ENCODE measurements at regions not wholly inside any gene's neighbourhood (a gene's known extent, or its start where the extent isn't known, plus 50 kb on each side); places are given as distances from the start of the nearest gene placed in this dataset.

DNA sequence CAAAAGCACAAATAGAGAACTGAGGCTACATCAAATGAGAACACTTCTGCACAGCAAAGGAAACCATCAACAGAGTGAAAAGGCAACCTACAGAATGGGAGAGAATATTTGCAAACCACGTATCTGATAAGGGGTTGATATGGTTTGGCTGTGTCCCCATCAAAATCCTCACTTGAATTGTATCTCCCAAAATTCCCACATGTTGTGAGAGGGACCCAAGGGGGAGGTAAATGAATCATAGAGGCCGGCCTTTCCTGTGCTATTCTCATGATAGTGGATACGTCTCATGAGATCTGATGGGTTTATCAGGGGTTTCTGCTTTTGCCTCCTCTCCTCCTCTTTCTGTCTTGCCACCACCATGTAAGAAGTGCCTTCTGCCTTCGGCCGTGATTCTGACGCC, 120.6 kb upstream of the FRMD4A start:
- Mint-ChIP-seq H3K27me3 (ENCODE audit: unreplicated experiment) (peaks cover 4% of the 10 kb centered on the region), H3K4me3 (ENCODE audit: low read depth, unreplicated experiment) (no peak overlapping the region), H3K36me3 (ENCODE audit: insufficient read depth, unreplicated experiment) (no peaks in the 10 kb centered on the region), H3K27ac (ENCODE audit: unreplicated experiment) (no peak overlapping the region), H3K4me1 (ENCODE audit: low read depth, unreplicated experiment) (peaks cover 10% of the 10 kb centered on the region), H3K9me3 (ENCODE audit: low read depth, unreplicated experiment) (no peaks in the 10 kb centered on the region)
- BruUV-seq (replicated peaks): no TSS peak
- intact Hi-C loops (cut with micrococcal nuclease; ENCODE audit: unreplicated experiment): no loop called here
- no peak for DNase-seq
- CTCF ChIA-PET: no interaction called here
- TF ChIP-seq CTCF (IDR thresholded peaks at IDR 0.05; ENCODE audit: unreplicated experiment): no peak

DNA sequence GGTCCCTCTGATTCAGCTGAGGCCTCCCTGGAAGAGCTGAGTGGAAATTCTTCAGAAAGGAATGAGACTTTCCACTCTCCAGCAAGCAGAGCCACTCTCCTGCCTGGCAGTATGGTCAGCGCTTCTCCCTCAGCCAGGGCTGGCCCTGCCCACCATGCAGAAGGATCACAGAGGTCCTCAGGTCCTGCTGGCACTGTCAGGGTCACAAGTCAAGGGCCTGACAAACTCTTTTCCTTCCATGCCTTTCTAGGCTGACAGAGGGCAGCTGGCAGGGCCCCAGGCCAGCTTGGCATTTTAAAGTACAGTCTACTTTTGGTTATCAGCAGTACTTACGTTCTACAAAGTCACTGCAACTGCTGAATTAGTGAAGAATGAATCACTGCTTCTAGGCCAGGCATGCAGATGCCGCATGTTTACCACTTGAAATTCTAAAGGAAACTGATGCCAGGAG, 119.3 kb upstream of the FRMD4A start:
- Mint-ChIP-seq H3K4me1 (ENCODE audit: low read depth, unreplicated experiment) (peaks cover 10% of the 10 kb centered on the region), H3K36me3 (ENCODE audit: insufficient read depth, unreplicated experiment) (no peaks in the 10 kb centered on the region), H3K27ac (ENCODE audit: unreplicated experiment) (no peak overlapping the region), H3K9me3 (ENCODE audit: low read depth, unreplicated experiment) (no peaks in the 10 kb centered on the region), H3K4me3 (ENCODE audit: low read depth, unreplicated experiment) (no peak overlapping the region), H3K27me3 (ENCODE audit: unreplicated experiment) (no peaks in the 10 kb centered on the region)
- no peak for DNase-seq
- CTCF ChIA-PET: no interaction called here
- no peak for TF ChIP-seq CTCF (IDR thresholded peaks at IDR 0.05; ENCODE audit: unreplicated experiment)
- intact Hi-C loops (cut with micrococcal nuclease; ENCODE audit: unreplicated experiment): no loop called here
- no TSS peak for BruUV-seq (replicated peaks)

- no peak for DNase-seq
- CTCF ChIA-PET: no interaction called here
- Mint-ChIP-seq H3K4me3 (ENCODE audit: low read depth, unreplicated experiment) (no peak overlapping the region), H3K4me1 (ENCODE audit: low read depth, unreplicated experiment) (peaks cover 10% of the 10 kb centered on the region), H3K27me3 (ENCODE audit: unreplicated experiment) (no peaks in the 10 kb centered on the region), H3K27ac (ENCODE audit: unreplicated experiment) (no peak overlapping the region), H3K36me3 (ENCODE audit: insufficient read depth, unreplicated experiment) (no peaks in the 10 kb centered on the region), H3K9me3 (ENCODE audit: low read depth, unreplicated experiment) (no peaks in the 10 kb centered on the region)
- intact Hi-C loops (cut with micrococcal nuclease; ENCODE audit: unreplicated experiment): no loop called here
- no peak for TF ChIP-seq CTCF (IDR thresholded peaks at IDR 0.05; ENCODE audit: unreplicated experiment)
- no TSS peak for BruUV-seq (replicated peaks)
Observed at GRCh38 chr10:14449293-14449815, 118.6 kb upstream of the FRMD4A start.

- TF ChIP-seq CTCF (IDR thresholded peaks at IDR 0.05; ENCODE audit: unreplicated experiment): no peak
- CTCF ChIA-PET: no interaction called here
- H3K36me3 Mint-ChIP-seq (ENCODE audit: insufficient read depth, unreplicated experiment): no peaks in the 10 kb centered on the region
- H3K4me3 Mint-ChIP-seq (ENCODE audit: low read depth, unreplicated experiment): no peak overlapping the region
- BruUV-seq (replicated peaks): no TSS peak
- intact Hi-C loops (cut with micrococcal nuclease; ENCODE audit: unreplicated experiment): no loop called here
- no peak overlapping the region for H3K27ac Mint-ChIP-seq (ENCODE audit: unreplicated experiment)
- DNase-seq: no peak
- H3K9me3 Mint-ChIP-seq (ENCODE audit: low read depth, unreplicated experiment): no peaks in the 10 kb centered on the region
- H3K4me1 Mint-ChIP-seq (ENCODE audit: low read depth, unreplicated experiment): peaks cover 10% of the 10 kb centered on the region
- no peaks in the 10 kb centered on the region for H3K27me3 Mint-ChIP-seq (ENCODE audit: unreplicated experiment)
Observed at GRCh38 chr10:14448197-14448990, 117.7 kb upstream of the FRMD4A start.
